DOHH2 (cell line): ENCODE measurements at regions not wholly inside any gene's neighbourhood (a gene's known extent, or its start where the extent isn't known, plus 50 kb on each side); places are given as distances from the start of the nearest gene placed in this dataset.
A peak's percentile ranks its signal among the peaks of the same experiment; 100 is the strongest.

Experiments used
- H3F3A ChIP-seq: fragments of 200-600 bp; sonication (generic), shearing (Covaris generic); 2 replicates; pipeline ENCODE4 v1.6.0; 2016; ENCODE audit warnings: antibody characterized with exemption, mild to moderate bottlenecking; ENCODE audit not compliant: control insufficient read depth, insufficient read depth
- H3K27ac ChIP-seq: fragments of 200-600 bp; sonication (generic); 2 replicates; pipeline ENCODE4 v1.5.1; 2014; ENCODE audit warnings: low read depth, mild to moderate bottlenecking, low read length, moderate library complexity
- H3K27me3 ChIP-seq: fragments of 200-600 bp; sonication (generic); 2 replicates; pipeline ENCODE4 v1.6.1; 2014; ENCODE audit warnings: mild to moderate bottlenecking, low read length, mixed read lengths; ENCODE audit not compliant: control insufficient read depth
- H3K36me3 ChIP-seq: fragments of 200-600 bp; sonication (generic); 2 replicates; pipeline ENCODE4 v1.6.1; 2014; ENCODE audit warnings: mild to moderate bottlenecking, low read length, moderate library complexity, mixed read lengths; ENCODE audit not compliant: control insufficient read depth
- H3K4me1 ChIP-seq: fragments of 200-600 bp; sonication (generic); 2 replicates; pipeline ENCODE4 v1.6.1; 2014; ENCODE audit warnings: mild to moderate bottlenecking, low read length, mixed read lengths; ENCODE audit not compliant: control insufficient read depth
- H3K4me2 ChIP-seq: fragments of 200-600 bp; sonication (generic); 2 replicates; pipeline ENCODE4 v1.6.0; 2014; ENCODE audit warnings: mild to moderate bottlenecking, low read length, moderate library complexity
- H3K4me3 ChIP-seq: fragments of 200-600 bp; sonication (generic); 2 replicates; pipeline ENCODE4 v1.5.1; 2014; ENCODE audit warnings: mild to moderate bottlenecking, low read length, mixed read lengths
- H3K79me2 ChIP-seq: fragments of 200-600 bp; sonication (generic); 2 replicates; pipeline ENCODE4 v1.6.1; 2014; ENCODE audit warnings: mild to moderate bottlenecking, low read length, mixed read lengths; ENCODE audit not compliant: control insufficient read depth
- H3K9me2 ChIP-seq: fragments of 200-600 bp; sonication (generic); replicated peaks from 2 replicates; pipeline ENCODE4 v1.6.1; 2014; ENCODE audit warnings: mild to moderate bottlenecking, low read length, mixed read lengths; ENCODE audit not compliant: control insufficient read depth
- H3K9me3 ChIP-seq: fragments of 200-600 bp; sonication (generic); 2 replicates; pipeline ENCODE4 v1.6.1; 2014; ENCODE audit warnings: antibody characterized with exemption, low read length, mixed read lengths; ENCODE audit not compliant: control insufficient read depth, insufficient read depth
- H4K20me1 ChIP-seq: fragments of 200-600 bp; sonication (generic); 2 replicates; pipeline ENCODE4 v1.6.0; 2014; ENCODE audit warnings: low read depth, mild to moderate bottlenecking, antibody characterized with exemption, low read length, moderate library complexity; ENCODE audit not compliant: control insufficient read depth, insufficient read depth
- EZH2phosphoT487 ChIP-seq: fragments of 200-600 bp; sonication (generic); IDR thresholded peaks from 2 replicates; pipeline ENCODE4 v1.6.1; 2017; ENCODE audit warnings: borderline replicate concordance, mild to moderate bottlenecking, antibody characterized with exemption, low read length, moderate library complexity, mixed read lengths
- TF ChIP-seq, protein P1 (sequence below): fragments of 200-600 bp; sonication (generic); IDR thresholded peaks from one replicate; pipeline ENCODE4 v1.5.1; 2014; ENCODE audit warnings: antibody characterized with exemption, mild to moderate bottlenecking, low read depth, low read length; ENCODE audit not compliant: poor library complexity, severe bottlenecking

DNA sequence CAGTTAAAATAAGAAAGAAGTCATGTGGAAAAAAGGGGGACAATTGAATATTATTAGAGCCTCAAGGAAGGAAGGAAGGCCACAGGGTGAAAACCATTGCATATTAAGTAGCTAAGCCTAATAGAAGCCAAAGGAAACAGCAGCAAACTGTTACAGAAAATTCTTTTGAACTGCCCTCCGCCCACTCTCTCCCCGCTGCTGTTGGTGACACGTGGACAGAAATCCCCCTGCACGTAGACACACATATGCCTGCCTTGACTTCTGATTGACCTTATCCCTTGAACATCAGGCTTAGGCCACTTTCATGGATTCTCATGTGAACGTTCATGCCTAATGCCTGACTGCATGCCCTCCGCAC, 229.1 kb downstream of the KCNRG start:
- Histone ChIP-seq H3F3A (no peaks in the 10 kb centered on the region), H3K27me3 (no peaks in the 10 kb centered on the region), H3K9me2 (no peaks in the 10 kb centered on the region), H3K27ac (no peak overlapping the region), H4K20me1 (no peaks in the 10 kb centered on the region), H3K36me3 (no peaks in the 10 kb centered on the region), H3K4me3 (no peak overlapping the region), H3K79me2 (no peaks in the 10 kb centered on the region), H3K9me3 (no peaks in the 10 kb centered on the region), H3K4me2 (no peak overlapping the region), H3K4me1 (peaks cover 23% of the 10 kb centered on the region)
- TF ChIP-seq, protein P1, sequence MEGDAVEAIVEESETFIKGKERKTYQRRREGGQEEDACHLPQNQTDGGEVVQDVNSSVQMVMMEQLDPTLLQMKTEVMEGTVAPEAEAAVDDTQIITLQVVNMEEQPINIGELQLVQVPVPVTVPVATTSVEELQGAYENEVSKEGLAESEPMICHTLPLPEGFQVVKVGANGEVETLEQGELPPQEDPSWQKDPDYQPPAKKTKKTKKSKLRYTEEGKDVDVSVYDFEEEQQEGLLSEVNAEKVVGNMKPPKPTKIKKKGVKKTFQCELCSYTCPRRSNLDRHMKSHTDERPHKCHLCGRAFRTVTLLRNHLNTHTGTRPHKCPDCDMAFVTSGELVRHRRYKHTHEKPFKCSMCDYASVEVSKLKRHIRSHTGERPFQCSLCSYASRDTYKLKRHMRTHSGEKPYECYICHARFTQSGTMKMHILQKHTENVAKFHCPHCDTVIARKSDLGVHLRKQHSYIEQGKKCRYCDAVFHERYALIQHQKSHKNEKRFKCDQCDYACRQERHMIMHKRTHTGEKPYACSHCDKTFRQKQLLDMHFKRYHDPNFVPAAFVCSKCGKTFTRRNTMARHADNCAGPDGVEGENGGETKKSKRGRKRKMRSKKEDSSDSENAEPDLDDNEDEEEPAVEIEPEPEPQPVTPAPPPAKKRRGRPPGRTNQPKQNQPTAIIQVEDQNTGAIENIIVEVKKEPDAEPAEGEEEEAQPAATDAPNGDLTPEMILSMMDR, result no peak
- TF ChIP-seq EZH2phosphoT487, result no peak

DNA sequence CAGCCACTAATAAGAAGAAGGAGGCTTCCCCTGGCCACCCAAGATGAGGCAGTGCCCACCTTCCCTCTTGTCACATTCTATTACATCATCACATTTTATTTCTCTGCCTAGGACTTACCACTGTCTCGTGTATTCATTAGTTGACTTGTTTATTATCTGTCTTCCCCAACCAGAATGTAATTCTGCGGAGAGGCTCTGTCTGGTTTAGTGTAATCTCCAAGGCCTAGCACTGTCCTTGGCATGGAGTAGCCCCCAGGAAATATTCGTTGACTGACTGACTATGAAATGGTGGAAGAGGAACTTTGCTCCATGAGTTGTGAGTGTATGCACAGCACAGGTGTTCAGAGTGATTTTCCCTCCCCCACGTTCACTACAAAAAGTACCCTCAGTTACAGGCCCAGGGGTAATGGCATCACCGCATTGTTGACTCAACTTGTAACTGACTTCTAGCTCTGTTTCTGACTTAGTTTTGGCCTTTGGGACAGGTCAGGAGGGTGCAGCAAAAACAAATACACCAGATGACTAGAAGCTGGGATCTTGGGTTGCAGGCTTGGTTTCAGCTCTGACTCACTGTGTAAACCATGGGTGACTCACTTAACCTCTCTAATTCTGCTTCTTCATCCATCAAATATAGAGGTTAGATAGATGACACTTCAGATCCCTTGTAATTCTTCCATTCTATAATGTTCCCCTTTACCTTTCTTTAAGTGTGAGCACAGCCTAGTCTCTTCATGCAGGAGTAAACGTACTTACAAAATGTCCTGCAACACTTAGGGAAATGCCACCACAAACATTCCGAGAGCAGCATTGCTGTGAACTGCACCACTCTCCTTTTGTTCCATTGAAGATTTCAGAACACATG, 229.7 kb downstream of the KCNRG start:
- no peak overlapping the region for H3K4me3 ChIP-seq

DNA sequence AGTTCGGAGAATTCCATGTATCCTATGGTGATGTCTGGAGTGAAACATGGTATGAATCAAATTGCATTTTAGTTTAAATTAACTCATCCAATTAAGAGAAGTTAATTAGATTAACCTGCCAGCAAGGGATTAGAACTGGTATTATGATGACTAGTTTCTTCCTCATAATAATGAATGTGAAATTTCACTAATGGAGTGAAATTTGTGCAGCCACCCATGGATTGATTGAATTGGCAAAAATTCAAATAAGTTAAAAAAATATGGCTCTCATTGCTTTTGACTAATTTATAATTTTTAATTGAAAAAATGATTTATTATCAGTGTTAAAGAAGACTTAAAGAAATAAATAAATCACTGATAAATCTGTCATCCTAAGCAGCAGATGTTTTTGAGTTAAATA, 232.0 kb downstream of the KCNRG start:
- Histone ChIP-seq H3K4me3 (no peak overlapping the region), H3K4me2 (no peak overlapping the region), H3K9me2 (no peaks in the 10 kb centered on the region), H3K27ac (no peak overlapping the region), H4K20me1 (no peaks in the 10 kb centered on the region), H3K9me3 (no peaks in the 10 kb centered on the region), H3K4me1 (peaks cover 29% of the 10 kb centered on the region), H3K79me2 (no peaks in the 10 kb centered on the region), H3K36me3 (no peaks in the 10 kb centered on the region), H3F3A (no peaks in the 10 kb centered on the region), H3K27me3 (no peaks in the 10 kb centered on the region)
- TF ChIP-seq EZH2phosphoT487, result no peak
- TF ChIP-seq, protein P1, result no peak

More for the DNA sequence above, 229.7 kb downstream of the KCNRG start:
- TF ChIP-seq, protein P1, result no peak
- TF ChIP-seq EZH2phosphoT487, result no peak
- Histone ChIP-seq H3K4me1 (peaks cover 25% of the 10 kb centered on the region), H3K79me2 (no peaks in the 10 kb centered on the region), H4K20me1 (no peaks in the 10 kb centered on the region), H3K27ac (no peak overlapping the region), H3K4me2 (peak overlapping the region; percentile 28), H3K9me2 (no peaks in the 10 kb centered on the region), H3K27me3 (no peaks in the 10 kb centered on the region), H3K9me3 (no peaks in the 10 kb centered on the region), H3K36me3 (no peaks in the 10 kb centered on the region), H3F3A (no peaks in the 10 kb centered on the region)
